ENCODE measurements at regions not wholly inside any gene's neighbourhood (a gene's known extent, or its start where the extent isn't known, plus 50 kb on each side); places are given as distances from the start of the nearest gene placed in this dataset.

DNA sequence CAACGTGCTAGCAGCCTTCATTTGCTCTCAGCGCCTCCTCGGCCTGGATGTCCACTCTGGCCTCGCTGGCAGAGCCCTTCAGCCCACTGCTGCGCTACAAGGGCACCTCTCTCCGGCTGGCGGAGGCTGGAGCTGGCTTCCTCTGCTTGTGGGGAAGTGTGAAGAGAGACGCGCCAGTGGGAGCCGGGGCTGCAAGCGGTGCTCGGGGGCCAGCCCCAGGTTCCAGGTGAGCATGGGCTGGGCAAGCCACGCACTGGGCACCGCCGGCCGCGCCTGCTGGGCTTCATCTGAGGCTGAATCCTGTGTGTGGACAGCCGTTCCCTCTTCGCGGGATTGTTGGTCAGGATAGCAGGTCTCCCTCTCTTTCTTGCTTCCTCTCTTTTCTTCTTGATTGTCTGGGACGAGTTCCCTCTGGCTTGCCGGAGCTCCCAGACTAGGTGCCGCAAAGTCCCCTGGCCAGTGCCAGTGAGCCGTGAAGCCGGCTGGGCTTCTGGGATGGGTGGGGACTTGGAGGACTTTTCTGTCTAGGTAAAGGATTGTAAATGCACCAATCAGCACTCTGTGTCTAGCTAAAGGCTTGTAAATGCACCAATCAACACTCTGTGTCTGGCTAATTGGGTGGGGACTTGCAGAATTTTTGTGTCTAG is 165.0 kb downstream of the HEPH start:
- in situ Hi-C loops (cut with MboI; ENCODE audit: low sequenced_read_pairs): no loop called here

DNA sequence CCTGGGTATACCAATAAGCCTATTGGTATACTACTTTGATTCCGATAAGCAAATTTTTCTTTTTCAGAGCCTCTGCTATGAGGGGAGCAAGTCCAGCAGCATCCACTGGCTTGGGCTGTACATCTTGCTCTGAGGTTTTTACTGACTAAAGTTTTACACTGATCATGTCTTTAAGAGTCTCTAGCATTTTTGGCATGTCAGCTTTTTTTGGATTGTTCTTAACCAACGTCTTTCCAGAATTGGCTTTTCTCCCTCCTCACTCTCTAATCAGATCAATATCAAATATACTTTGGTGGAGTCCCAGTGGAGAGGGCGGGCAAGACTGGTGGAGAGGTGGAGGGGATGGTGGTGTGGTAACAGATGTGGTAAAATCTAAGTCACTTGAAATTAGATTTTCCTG is 196.8 kb downstream of the HEPH start:
- in situ Hi-C loops (cut with MboI; ENCODE audit: low sequenced_read_pairs): no loop called here

- in situ Hi-C loops (cut with MboI; ENCODE audit: low sequenced_read_pairs): no loop called here
Observed at GRCh38 chrX:66384722-66385121, 220.7 kb downstream of the HEPH start.

DNA sequence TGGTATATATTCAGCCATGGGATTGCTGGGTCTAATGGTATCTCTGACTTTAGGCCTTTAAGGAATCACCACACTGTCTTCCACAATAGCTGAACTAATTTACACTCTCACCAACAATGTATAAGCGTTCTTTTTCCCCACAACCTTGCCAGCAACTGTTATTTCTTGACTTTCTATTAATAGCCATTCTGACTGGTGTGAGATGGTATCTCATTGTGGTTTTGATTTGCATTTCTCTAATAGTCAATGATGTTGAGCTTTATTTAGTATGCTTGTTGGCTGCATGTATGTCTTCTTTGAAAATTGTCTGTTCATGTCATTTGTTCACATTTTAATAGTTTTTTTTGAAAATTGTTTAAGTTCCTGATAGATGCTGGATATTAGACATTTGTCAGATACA is 235.2 kb downstream of the HEPH start:
- in situ Hi-C loops (cut with MboI; ENCODE audit: low sequenced_read_pairs): no loop called here

DNA sequence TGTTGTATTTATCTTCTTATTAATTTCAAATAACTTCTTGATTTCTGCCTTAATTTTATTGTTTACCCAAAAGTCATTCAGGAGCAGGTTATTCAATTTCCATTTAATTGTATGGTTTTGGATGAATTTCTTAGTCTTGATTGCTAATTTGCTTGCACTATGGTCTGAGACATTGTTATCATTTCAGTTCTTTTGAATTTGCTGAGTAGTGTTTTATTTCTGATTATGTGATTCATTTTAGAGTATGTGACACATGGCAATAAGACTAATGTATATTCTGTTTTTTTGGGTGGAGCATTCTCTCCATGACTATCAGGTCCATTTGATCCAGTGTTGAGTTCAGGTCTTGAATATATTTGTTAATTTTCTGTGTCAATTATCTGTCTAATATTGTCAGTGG is 236.7 kb downstream of the EDA2R start:
- in situ Hi-C loops (cut with MboI; ENCODE audit: low sequenced_read_pairs): loop anchor here (25.0 kb wide), 1 partner anchor 815 kb away; no protein-coding TSS in a partner anchor

DNA sequence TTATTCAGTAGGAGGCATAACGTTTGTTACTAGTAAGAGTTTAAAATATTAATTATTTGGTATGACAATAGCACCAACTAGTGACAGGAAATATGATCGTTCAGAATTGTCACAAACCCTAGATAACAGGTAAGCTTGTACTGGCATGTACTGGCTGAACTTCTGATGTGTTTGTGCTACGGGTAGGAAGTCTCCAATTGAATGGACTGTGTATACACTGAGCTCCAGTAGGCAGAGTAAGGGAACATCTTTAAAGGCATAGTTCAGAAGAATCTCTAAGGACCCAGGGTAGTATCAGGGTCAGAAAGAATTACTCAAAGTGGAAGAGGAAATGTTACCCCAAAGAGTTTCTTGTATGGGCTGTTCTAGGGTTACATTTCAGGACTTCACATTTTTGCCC is 230.4 kb downstream of the EDA2R start:
- in situ Hi-C loops (cut with MboI; ENCODE audit: low sequenced_read_pairs): loop anchor here (25.0 kb wide), 1 partner anchor 821 kb away; no protein-coding TSS in a partner anchor

- in situ Hi-C loops (cut with MboI; ENCODE audit: low sequenced_read_pairs): loop anchor here (25.0 kb wide), 1 partner anchor 824 kb away; no protein-coding TSS in a partner anchor
Observed at GRCh38 chrX:66410806-66411205, 228.1 kb downstream of the EDA2R start.
